HepG2 (cell line): ENCODE measurements at regions not wholly inside any gene's neighbourhood (a gene's known extent, or its start where the extent isn't known, plus 50 kb on each side); places are given as distances from the start of the nearest gene placed in this dataset.

Experiments
- ARID5B ChIP-seq: IDR thresholded peaks from 2 replicates; pipeline ENCODE4 v1.4.0; 2020; ENCODE audit warnings: mild to moderate bottlenecking, missing genetic modification reagents
- BCL6 ChIP-seq: IDR thresholded peaks from 2 replicates; pipeline ENCODE4 v1.6.1; 2016; ENCODE audit warnings: missing genetic modification reagents, missing compliant biosample characterization
- DPF2 ChIP-seq: sonication (generic); formaldehyde crosslinking; IDR thresholded peaks from 2 replicates; pipeline ENCODE4 v1.4.0; 2020; ENCODE audit warnings: mild to moderate bottlenecking, low read depth, missing genetic modification reagents, borderline replicate concordance
- GPN1 ChIP-seq: sonication (generic); formaldehyde crosslinking; IDR thresholded peaks from 2 replicates; pipeline ENCODE4 v1.5.1; 2020; ENCODE audit warnings: missing genetic modification reagents, borderline replicate concordance
- HNF4A ChIP-seq: sonication (generic); formaldehyde crosslinking; IDR thresholded peaks from 2 replicates; pipeline ENCODE4 v1.4.0; 2020; ENCODE audit warnings: missing genetic modification reagents
- JUNB ChIP-seq: sonication (generic); formaldehyde crosslinking; IDR thresholded peaks from 2 replicates; pipeline ENCODE4 v1.8.0; 2022; ENCODE audit warnings: missing genetic modification reagents, mild to moderate bottlenecking, borderline replicate concordance
- MAZ ChIP-seq, 2 experiments: sonication (generic) in 1 of 2; formaldehyde crosslinking in 1 of 2; IDR thresholded peaks; 2 replicates each; pipeline versions ENCODE4 v1.5.0 to v1.6.1; 2012 to 2020; ENCODE audit warnings: low read depth in 2 of 2, mild to moderate bottlenecking in 2 of 2, borderline replicate concordance in 1 of 2, improper control_type of control experiment in 1 of 2, low read length in 1 of 2, missing genetic modification reagents in 1 of 2, moderate library complexity in 1 of 2
- MED8 ChIP-seq: sonication (generic); formaldehyde crosslinking; IDR thresholded peaks from 2 replicates; pipeline ENCODE4 v1.8.1; 2023; ENCODE audit warnings: mild to moderate bottlenecking, missing genetic modification reagents; ENCODE audit not compliant: insufficient replicate concordance
- MLXIP ChIP-seq: sonication (generic); formaldehyde crosslinking; IDR thresholded peaks from 2 replicates; pipeline ENCODE4 v1.9.0; 2021; ENCODE audit warnings: missing genetic modification reagents, borderline replicate concordance
- POLR2AphosphoS2 ChIP-seq: IDR thresholded peaks from 2 replicates; pipeline ENCODE4 v1.6.1; 2011; ENCODE audit warnings: low read depth, low read length, improper control_type of control experiment
- RXRB ChIP-seq: IDR thresholded peaks from 2 replicates; pipeline ENCODE4 v1.6.1; 2016; ENCODE audit warnings: borderline replicate concordance, missing genetic modification reagents, missing compliant biosample characterization
- TCF12 ChIP-seq, 2 experiments: fragments of 450-650 bp in 1 of 2; sonication (generic) in 1 of 2; formaldehyde crosslinking in 1 of 2; IDR thresholded peaks; 2 replicates each; pipeline versions ENCODE4 v1.6.1 to v1.8.0; 2017 to 2022; ENCODE audit warnings: antibody characterized with exemption in 1 of 2, mild to moderate bottlenecking in 1 of 2, missing genetic modification reagents in 1 of 2, moderate library complexity in 1 of 2
- ZFP91 ChIP-seq: sonication (generic); formaldehyde crosslinking; IDR thresholded peaks from 2 replicates; pipeline ENCODE4 v1.9.0; 2022; ENCODE audit warnings: missing genetic modification reagents, mild to moderate bottlenecking, borderline replicate concordance
- ZFY ChIP-seq: sonication (generic); formaldehyde crosslinking; IDR thresholded peaks from 2 replicates; pipeline ENCODE4 v1.4.0; 2020; ENCODE audit warnings: missing genetic modification reagents
- ZNF609 ChIP-seq: sonication (generic); formaldehyde crosslinking; IDR thresholded peaks from 2 replicates; pipeline ENCODE4 v1.4.0; 2020; ENCODE audit warnings: mild to moderate bottlenecking, missing genetic modification reagents, borderline replicate concordance

GRCh38 chr21:39018730-39019129 is 164.5 kb downstream of the PSMG1 start (continued):
- TF ChIP-seq MLXIP (CRISPR knock-in tag) (no peak), BCL6 (CRISPR knock-in tag) (peak; percentile 41; the same call in 1 of the 2 replicates), JUNB (no peak), MAZ (IDR thresholded peaks at IDR 0.05; ENCODE audit: borderline replicate concordance, low read depth, low read length) (no peak), MAZ (CRISPR knock-in tag; IDR thresholded peaks at IDR 0.05; ENCODE audit: low read depth) (no peak), DPF2 (CRISPR knock-in tag) (no peak), GPN1 (CRISPR knock-in tag) (no peak), ARID5B (CRISPR knock-in tag) (peak; percentile 50; the same call in 1 of the 2 replicates), TCF12 (IDR thresholded peaks at IDR 0.05) (no peak), TCF12 (CRISPR knock-in tag; IDR thresholded peaks at IDR 0.05) (no peak), HNF4A (CRISPR knock-in tag) (0 out of 2 replicates have a peak, but pooled peaks have one; percentile 15), POLR2AphosphoS2 (no peak), MED8 (CRISPR knock-in tag) (no peak), ZNF609 (CRISPR knock-in tag) (no peak), ZFP91 (CRISPR knock-in tag) (no peak), ZFY (CRISPR knock-in tag) (0 out of 2 replicates have a peak, but pooled peaks have one; percentile 18), RXRB (peak; percentile 31; the same call in 1 of the 2 replicates)
